ENCODE measurements at regions not wholly inside any gene's neighbourhood (a gene's known extent, or its start where the extent isn't known, plus 50 kb on each side); places are given as distances from the start of the nearest gene placed in this dataset.
"Not testable (repeated sequence)": the region's sequence is repeated elsewhere in the genome, so short reads cannot be mapped to it uniquely, and the experiment has no call there.

- TF ChIP-seq EZH2 (IDR thresholded peaks at IDR 0.05); POLR2AphosphoS5 (IDR thresholded peaks at IDR 0.05; ENCODE audit: borderline replicate concordance, low read depth, low read length): not testable (repeated sequence)
These were observed 191.4 kb upstream of the RTL1 start for GRCh38 chr14:101094916-101095315.

All from SK-N-MC (cell line).